Liver (tissue), 8 donors: ENCODE measurements at regions not wholly inside any gene's neighbourhood (a gene's known extent, or its start where the extent isn't known, plus 50 kb on each side); places are given as distances from the start of the nearest gene placed in this dataset.

Source experiments
- DNase-seq: peaks from one replicate; pipeline ENCODE4 v3.0.0-alpha.2; 2017; ENCODE audit warnings: low spot score
- H3K27ac ChIP-seq, 2 donors: one replicate each; pipeline ENCODE4 v1.7.0; 2013; ENCODE audit warnings: inconsistent platforms in 2 of 2, low read length in 2 of 2, control low read depth in 1 of 2, low read depth in 1 of 2, mild to moderate bottlenecking in 1 of 2
- H3K27me3 ChIP-seq, 4 donors: one replicate each; pipeline versions ENCODE4 v1.6.1 to v1.7.0; 2013; ENCODE audit warnings: low read length in 3 of 4, inconsistent platforms in 1 of 4, mild to moderate bottlenecking in 1 of 4, moderate library complexity in 1 of 4; ENCODE audit not compliant: control insufficient read depth in 4 of 4, insufficient read depth in 4 of 4
- H3K36me3 ChIP-seq, 4 donors: one replicate each; pipeline versions ENCODE4 v1.6.1 to v1.7.0; 2013; ENCODE audit warnings: low read length in 3 of 4, mild to moderate bottlenecking in 3 of 4, low read depth in 1 of 4, moderate library complexity in 1 of 4; ENCODE audit not compliant: control insufficient read depth in 4 of 4, insufficient read depth in 3 of 4
- H3K4me1 ChIP-seq, 4 donors: one replicate each; pipeline versions ENCODE4 v1.6.1 to v1.7.0; 2013; ENCODE audit warnings: low read length in 3 of 4, mild to moderate bottlenecking in 3 of 4, moderate library complexity in 1 of 4; ENCODE audit not compliant: control insufficient read depth in 4 of 4, insufficient read depth in 4 of 4
- H3K4me3 ChIP-seq, 3 donors: one replicate each; pipeline versions ENCODE4 v1.6.1 to v1.7.0; 2013; ENCODE audit warnings: low read length in 3 of 3, control low read depth in 1 of 3, low read depth in 1 of 3, mild to moderate bottlenecking in 1 of 3
- H3K9ac ChIP-seq, 2 donors: one replicate each; pipeline ENCODE4 v1.7.0; 2013; ENCODE audit warnings: low read length in 2 of 2, mild to moderate bottlenecking in 2 of 2, moderate library complexity in 2 of 2, control low read depth in 1 of 2, low read depth in 1 of 2
- H3K9me3 ChIP-seq, 4 donors: one replicate each; pipeline versions ENCODE4 v1.6.1 to v1.7.0; 2013; ENCODE audit warnings: low read length in 3 of 4; ENCODE audit not compliant: control insufficient read depth in 4 of 4
- CTCF ChIP-seq: fragments of 150-350 bp; IDR thresholded peaks from 2 replicates; pipeline ENCODE4 v1.5.1; 2017; ENCODE audit warnings: improper control_type of control experiment, low read depth, low read length; ENCODE audit not compliant: missing input control
- EGR1 ChIP-seq, 2 donors: IDR thresholded peaks; 2 replicates each; pipeline ENCODE4 v1.6.1; 2016 to 2018; ENCODE audit warnings: antibody characterized with exemption in 2 of 2, low read depth in 2 of 2
- FOXA2 ChIP-seq: IDR thresholded peaks from 2 replicates; pipeline ENCODE4 v1.6.1; 2016; ENCODE audit warnings: antibody characterized with exemption
- GABPA ChIP-seq, 2 donors: IDR thresholded peaks in 1 of 2; conservative IDR thresholded peaks in 1 of 2; 2 replicates each; pipeline ENCODE4 v1.6.1; 2016; ENCODE audit warnings: antibody characterized with exemption in 2 of 2, mild to moderate bottlenecking in 1 of 2, moderate library complexity in 1 of 2
- HNF4G ChIP-seq: IDR thresholded peaks from 2 replicates; pipeline ENCODE4 v1.6.1; 2016; ENCODE audit warnings: antibody characterized with exemption
- NR2F2 ChIP-seq: IDR thresholded peaks from 2 replicates; pipeline ENCODE4 v1.6.1; 2016; ENCODE audit warnings: antibody characterized with exemption
- RAD21 ChIP-seq, 2 donors: IDR thresholded peaks; 2 replicates each; pipeline ENCODE4 v1.6.1; 2016; ENCODE audit warnings: antibody characterized with exemption in 2 of 2, mild to moderate bottlenecking in 2 of 2
- REST ChIP-seq: IDR thresholded peaks from 2 replicates; pipeline ENCODE4 v1.6.1; 2016; ENCODE audit warnings: antibody characterized with exemption, mild to moderate bottlenecking
- SP1 ChIP-seq: IDR thresholded peaks from 2 replicates; pipeline ENCODE4 v1.6.1; 2018; ENCODE audit warnings: antibody characterized with exemption, mild to moderate bottlenecking
- TAF1 ChIP-seq: conservative IDR thresholded peaks from 2 replicates; pipeline ENCODE4 v1.6.1; 2016; ENCODE audit warnings: antibody characterized with exemption, mild to moderate bottlenecking
- YY1 ChIP-seq: IDR thresholded peaks from 2 replicates; pipeline ENCODE4 v1.6.1; 2016; ENCODE audit warnings: antibody characterized with exemption, mild to moderate bottlenecking
- WGBS: extraction: QIAGEN DNeasy Blood & Tissue Kit; methylation state at CpG from one replicate; pipeline ENCODE4 v1.1.7; 2013; 5-methylcytosine and 5-hydroxymethylcytosine counted together
- donor health status: healthy.
- donor health status: healthy.
- donor health status: healthy.
- donor health status: healthy.
- donor health status: healthy.

- no peak overlapping the region for H3K4me3 ChIP-seq
- DNase-seq = no peak
- 60% methylated on average over 2 of the region's 2 CpGs for WGBS
These were observed 195.8 kb upstream of the FBXL7 start for GRCh38 chr5:15304066-15304731.

GRCh38 chr5:15300141-15300540, 199.8 kb upstream of the FBXL7 start:
- TF ChIP-seq NR2F2 (no peak), YY1 (no peak), TAF1 (no peak), FOXA2 (no peak), EGR1 (IDR thresholded peaks at IDR 0.05; ENCODE audit: low read depth in 2 of 2) (no peak)
- no peak for DNase-seq
- no peaks in the 10 kb centered on the region for H3K36me3 ChIP-seq

More at GRCh38 chr5:15304066-15304731, 195.8 kb upstream of the FBXL7 start:
- no peaks in the 10 kb centered on the region for H3K9me3 ChIP-seq
- no peaks in the 10 kb centered on the region for H3K27me3 ChIP-seq
- no peaks in the 10 kb centered on the region for H3K36me3 ChIP-seq
- peaks cover 0 to 10% (median 6%) of the 10 kb centered on the region in 4 donors for H3K4me1 ChIP-seq
- H3K9ac ChIP-seq = no peak overlapping the region
- TF ChIP-seq EGR1 (IDR thresholded peaks at IDR 0.05; ENCODE audit: low read depth in 2 of 2) (no peak), GABPA (IDR thresholded peaks at IDR 0.05 in 1 of 2, conservative IDR thresholded peaks at IDR 0.05 in 1 of 2) (no peak)
- no peak overlapping the region for H3K27ac ChIP-seq

GRCh38 chr5:15290953-15291352, 209.0 kb upstream of the FBXL7 start:
- 84% methylated on average over 6 of the region's 6 CpGs for WGBS

More at GRCh38 chr5:15300141-15300540, 199.8 kb upstream of the FBXL7 start:
- Histone ChIP-seq H3K9ac (no peak overlapping the region), H3K4me3 (no peak overlapping the region), H3K4me1 (peaks cover 0 to 4% (median 3%) of the 10 kb centered on the region in 4 donors), H3K9me3 (no peaks in the 10 kb centered on the region), H3K27ac (no peak overlapping the region), H3K27me3 (no peaks in the 10 kb centered on the region)
- WGBS = 93% methylated on average over 5 of the region's 5 CpGs

GRCh38 chr5:15286650-15287049, 213.3 kb upstream of the FBXL7 start:
- Histone ChIP-seq H3K4me3 (no peak overlapping the region), H3K4me1 (peaks cover 0 to 13% (median 7%) of the 10 kb centered on the region in 4 donors), H3K36me3 (no peaks in the 10 kb centered on the region), H3K9ac (no peak overlapping the region), H3K9me3 (no peaks in the 10 kb centered on the region), H3K27ac (no peak overlapping the region), H3K27me3 (no peaks in the 10 kb centered on the region)
- 3% methylated on average over 1 of the region's 1 CpG for WGBS
- peak; percentile 85 to 89 for TF ChIP-seq RAD21 (IDR thresholded peaks at IDR 0.05)
- no peak for TF ChIP-seq HNF4G
- peak; percentile 49 for TF ChIP-seq CTCF
- no peak for TF ChIP-seq REST
- DNase-seq = no peak

More at GRCh38 chr5:15290953-15291352, 209.0 kb upstream of the FBXL7 start:
- no peak overlapping the region for H3K4me3 ChIP-seq
- H3K4me1 ChIP-seq = peaks cover 0 to 8% (median 5%) of the 10 kb centered on the region in 4 donors
- no peak for DNase-seq
- no peaks in the 10 kb centered on the region for H3K27me3 ChIP-seq
- H3K27ac ChIP-seq = no peak overlapping the region
- H3K9me3 ChIP-seq = no peaks in the 10 kb centered on the region
- TF ChIP-seq RAD21 (IDR thresholded peaks at IDR 0.05) = peak; percentile 41 to 73
- no peak for TF ChIP-seq SP1
- TF ChIP-seq CTCF = peak; percentile 23
- H3K36me3 ChIP-seq = no peaks in the 10 kb centered on the region
- H3K9ac ChIP-seq = no peak overlapping the region
